ENCODE measurements at regions not wholly inside any gene's neighbourhood (a gene's known extent, or its start where the extent isn't known, plus 50 kb on each side); places are given as distances from the start of the nearest gene placed in this dataset.

DNA sequence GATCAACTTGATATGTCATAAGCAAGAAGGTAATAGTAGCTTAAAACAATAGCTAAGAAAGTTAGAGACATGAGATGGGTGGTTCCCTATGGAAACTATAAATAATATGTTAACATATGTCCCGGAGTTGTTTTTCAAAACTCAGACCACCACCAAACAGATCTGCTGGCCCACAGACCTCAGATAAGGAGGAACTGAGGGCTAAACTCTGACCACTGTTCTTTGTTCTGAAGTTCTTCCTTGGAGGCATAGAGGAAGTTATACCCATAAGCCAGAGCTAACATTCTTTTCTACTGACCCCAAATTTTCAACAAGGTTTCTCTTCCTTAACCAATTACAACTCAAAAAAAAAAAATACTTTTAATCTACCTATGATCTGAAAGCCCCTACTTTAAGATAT is 156.1 kb upstream of the FSCB start (continued):
- TF ChIP-seq, protein P1, sequence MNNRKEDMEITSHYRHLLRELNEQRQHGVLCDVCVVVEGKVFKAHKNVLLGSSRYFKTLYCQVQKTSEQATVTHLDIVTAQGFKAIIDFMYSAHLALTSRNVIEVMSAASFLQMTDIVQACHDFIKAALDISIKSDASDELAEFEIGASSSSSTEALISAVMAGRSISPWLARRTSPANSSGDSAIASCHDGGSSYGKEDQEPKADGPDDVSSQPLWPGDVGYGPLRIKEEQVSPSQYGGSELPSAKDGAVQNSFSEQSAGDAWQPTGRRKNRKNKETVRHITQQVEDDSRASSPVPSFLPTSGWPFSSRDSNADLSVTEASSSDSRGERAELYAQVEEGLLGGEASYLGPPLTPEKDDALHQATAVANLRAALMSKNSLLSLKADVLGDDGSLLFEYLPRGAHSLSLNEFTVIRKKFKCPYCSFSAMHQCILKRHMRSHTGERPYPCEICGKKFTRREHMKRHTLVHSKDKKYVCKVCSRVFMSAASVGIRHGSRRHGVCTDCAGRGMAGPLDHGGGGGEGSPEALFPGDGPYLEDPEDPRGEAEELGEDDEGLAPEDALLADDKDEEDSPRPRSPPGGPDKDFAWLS (CRISPR knock-in tag; IDR thresholded peaks at IDR 0.05; ENCODE audit: borderline replicate concordance) = no peak
- TF ChIP-seq SETDB1 (CRISPR knock-in tag; IDR thresholded peaks at IDR 0.05; ENCODE audit: borderline replicate concordance) (no peak), ZNF326 (CRISPR knock-in tag; IDR thresholded peaks at IDR 0.05; ENCODE audit: borderline replicate concordance) (no peak)

DNA sequence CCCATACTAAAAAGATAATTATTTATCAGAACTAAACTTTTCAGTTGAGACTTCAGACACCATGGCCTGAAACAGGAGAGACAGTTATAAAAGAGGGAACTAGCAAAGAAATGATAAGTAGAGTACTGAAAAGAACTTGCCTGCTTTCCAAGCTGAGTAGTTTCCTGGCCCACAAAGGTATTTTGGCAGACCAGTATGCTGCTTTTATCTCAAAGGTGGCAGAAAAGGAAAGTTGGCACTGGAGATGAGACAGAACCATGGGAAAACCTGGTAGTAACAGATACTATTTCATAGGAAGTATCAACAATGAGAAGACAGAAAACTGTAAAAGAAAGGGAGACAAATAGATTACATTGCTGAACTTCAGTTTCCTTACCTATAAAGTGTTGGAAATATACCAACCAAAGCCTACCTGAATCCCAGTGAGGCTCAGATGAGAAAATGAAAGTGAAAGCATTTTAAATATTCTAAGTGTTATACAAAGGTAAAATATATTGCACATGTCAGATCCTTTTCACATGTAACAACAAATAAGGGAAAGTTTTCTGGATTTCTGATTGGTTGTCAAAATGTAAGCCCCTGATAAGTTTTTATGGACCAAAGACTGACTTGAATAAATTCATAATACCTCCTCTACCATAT is 155.3 kb upstream of the FSCB start:
- TF ChIP-seq MAFK (conservative IDR thresholded peaks at IDR 0.05 in 1 of 2, IDR thresholded peaks at IDR 0.05 in 1 of 2; ENCODE audit: low read length in 2 of 2) = no peak
- no peak overlapping the region for H3K9ac ChIP-seq (ENCODE audit: insufficient read depth, low read depth, low read length)
- intact Hi-C loops (cut with micrococcal nuclease; ENCODE audit: unreplicated experiment) (no loop called here), in situ Hi-C loops (cut with HindIII; ENCODE audit: extremely low pct_ligation_motif_present, low pct_unique_long_range_greater_than_20kb) (no loop called here)
- no peak for FAIRE-seq
- H3K4me3 ChIP-seq (replicated peaks in 1 of 3; ENCODE audit: insufficient read depth in 1 of 3, low read depth in 2 of 3, low read length in 3 of 3) = no peak overlapping the region
- H3K27ac ChIP-seq (ENCODE audit: extremely low read length, insufficient read depth, low read length) = no peak overlapping the region
- ATAC-seq = no peak
- DNase-seq (ENCODE audit: low spot score) = no peak
- H3K4me1 ChIP-seq (ENCODE audit: insufficient read depth, low read length) = no peaks in the 10 kb centered on the region
- H2AFZ ChIP-seq (ENCODE audit: low read length) = no peak overlapping the region
- H3K4me2 ChIP-seq (ENCODE audit: low read depth, low read length) = no peak overlapping the region
- H3K27me3 ChIP-seq (ENCODE audit: control insufficient read depth in 1 of 2, insufficient read depth in 2 of 2, low read length in 2 of 2) = no peaks in the 10 kb centered on the region
- H3K9me3 ChIP-seq (ENCODE audit: low read length) = no peaks in the 10 kb centered on the region
- no peaks in the 10 kb centered on the region for H4K20me1 ChIP-seq (ENCODE audit: insufficient read depth, low read length)
- no TSS peak for BruUV-seq (replicated peaks)
- CTCF ChIA-PET (ENCODE audit: low intra/inter-chr PET ratio, low total read pairs) = no interaction called here
- no peaks in the 10 kb centered on the region for H3K79me2 ChIP-seq (ENCODE audit: insufficient read depth, low read length)
- POLR2A ChIA-PET = no interaction called here
- H3K36me3 ChIP-seq (replicated peaks in 1 of 2; ENCODE audit: control insufficient read depth in 1 of 2, insufficient read depth in 2 of 2, low read length in 2 of 2) = no peaks in the 10 kb centered on the region

DNA sequence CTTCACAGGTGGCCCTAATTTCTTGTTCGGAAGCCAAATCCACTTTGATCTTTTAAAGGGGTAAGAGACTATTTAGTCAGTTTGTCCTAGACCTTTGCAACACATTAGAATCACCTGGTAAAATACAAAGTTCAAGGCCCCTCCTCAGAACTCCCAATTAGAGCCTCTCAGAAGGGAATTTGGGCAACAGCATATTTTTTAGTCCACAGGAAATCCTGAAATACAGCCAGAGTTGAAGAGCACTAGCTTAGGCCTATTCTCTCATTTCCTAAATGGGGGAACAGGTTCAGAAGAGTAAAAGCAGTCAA is 151.3 kb upstream of the FSCB start:
- Histone ChIP-seq H3K9ac (ENCODE audit: insufficient read depth, low read depth, low read length) (no peak overlapping the region), H4K20me1 (ENCODE audit: insufficient read depth, low read length) (no peaks in the 10 kb centered on the region), H3K9me3 (ENCODE audit: low read length) (no peaks in the 10 kb centered on the region), H3K4me3 (replicated peaks in 1 of 3; ENCODE audit: insufficient read depth in 1 of 3, low read depth in 2 of 3, low read length in 3 of 3) (no peak overlapping the region), H3K4me1 (ENCODE audit: insufficient read depth, low read length) (no peaks in the 10 kb centered on the region), H2AFZ (ENCODE audit: low read length) (no peak overlapping the region), H3K4me2 (ENCODE audit: low read depth, low read length) (no peak overlapping the region), H3K79me2 (ENCODE audit: insufficient read depth, low read length) (no peaks in the 10 kb centered on the region), H3K27ac (ENCODE audit: extremely low read length, insufficient read depth, low read length) (no peak overlapping the region), H3K27me3 (ENCODE audit: control insufficient read depth in 1 of 2, insufficient read depth in 2 of 2, low read length in 2 of 2) (no peaks in the 10 kb centered on the region), H3K36me3 (replicated peaks in 1 of 2; ENCODE audit: control insufficient read depth in 1 of 2, insufficient read depth in 2 of 2, low read length in 2 of 2) (no peaks in the 10 kb centered on the region)
- no TSS peak for BruUV-seq (replicated peaks)
- intact Hi-C loops (cut with micrococcal nuclease; ENCODE audit: unreplicated experiment) (loop anchor here (5.0 kb wide), 1 partner anchor 1816 kb away; no protein-coding TSS in a partner anchor), in situ Hi-C loops (cut with HindIII; ENCODE audit: extremely low pct_ligation_motif_present, low pct_unique_long_range_greater_than_20kb) (no loop called here)
- ChIA-PET POLR2A (no interaction called here), CTCF (ENCODE audit: low intra/inter-chr PET ratio, low total read pairs) (no interaction called here)
- WGBS (ENCODE audit: low lambda C conversion rate) = 0% methylated on average over 1 of the region's 1 CpG
- no peak for ATAC-seq
- FAIRE-seq = no peak
- no peak for DNase-seq (ENCODE audit: low spot score)
- TF ChIP-seq, protein P2, sequence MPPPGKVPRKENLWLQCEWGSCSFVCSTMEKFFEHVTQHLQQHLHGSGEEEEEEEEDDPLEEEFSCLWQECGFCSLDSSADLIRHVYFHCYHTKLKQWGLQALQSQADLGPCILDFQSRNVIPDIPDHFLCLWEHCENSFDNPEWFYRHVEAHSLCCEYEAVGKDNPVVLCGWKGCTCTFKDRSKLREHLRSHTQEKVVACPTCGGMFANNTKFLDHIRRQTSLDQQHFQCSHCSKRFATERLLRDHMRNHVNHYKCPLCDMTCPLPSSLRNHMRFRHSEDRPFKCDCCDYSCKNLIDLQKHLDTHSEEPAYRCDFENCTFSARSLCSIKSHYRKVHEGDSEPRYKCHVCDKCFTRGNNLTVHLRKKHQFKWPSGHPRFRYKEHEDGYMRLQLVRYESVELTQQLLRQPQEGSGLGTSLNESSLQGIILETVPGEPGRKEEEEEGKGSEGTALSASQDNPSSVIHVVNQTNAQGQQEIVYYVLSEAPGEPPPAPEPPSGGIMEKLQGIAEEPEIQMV (CRISPR knock-in tag; IDR thresholded peaks at IDR 0.05; ENCODE audit: low read depth) = no peak
- TF ChIP-seq ZNF678 (CRISPR knock-in tag; IDR thresholded peaks at IDR 0.05) (no peak), HMG20B (CRISPR knock-in tag; conservative IDR thresholded peaks at IDR 0.05) (no peak), ZNF354B (CRISPR knock-in tag; IDR thresholded peaks at IDR 0.05) (no peak), ZNF777 (CRISPR knock-in tag; IDR thresholded peaks at IDR 0.05) (no peak), ZMYM2 (CRISPR knock-in tag; IDR thresholded peaks at IDR 0.05) (no peak), HOXD1 (CRISPR knock-in tag; IDR thresholded peaks at IDR 0.05) (no peak)
- TF ChIP-seq, protein P3, sequence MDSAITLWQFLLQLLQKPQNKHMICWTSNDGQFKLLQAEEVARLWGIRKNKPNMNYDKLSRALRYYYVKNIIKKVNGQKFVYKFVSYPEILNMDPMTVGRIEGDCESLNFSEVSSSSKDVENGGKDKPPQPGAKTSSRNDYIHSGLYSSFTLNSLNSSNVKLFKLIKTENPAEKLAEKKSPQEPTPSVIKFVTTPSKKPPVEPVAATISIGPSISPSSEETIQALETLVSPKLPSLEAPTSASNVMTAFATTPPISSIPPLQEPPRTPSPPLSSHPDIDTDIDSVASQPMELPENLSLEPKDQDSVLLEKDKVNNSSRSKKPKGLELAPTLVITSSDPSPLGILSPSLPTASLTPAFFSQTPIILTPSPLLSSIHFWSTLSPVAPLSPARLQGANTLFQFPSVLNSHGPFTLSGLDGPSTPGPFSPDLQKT (CRISPR knock-in tag; IDR thresholded peaks at IDR 0.05; ENCODE audit: borderline replicate concordance) = no peak
- TF ChIP-seq, protein P4, sequence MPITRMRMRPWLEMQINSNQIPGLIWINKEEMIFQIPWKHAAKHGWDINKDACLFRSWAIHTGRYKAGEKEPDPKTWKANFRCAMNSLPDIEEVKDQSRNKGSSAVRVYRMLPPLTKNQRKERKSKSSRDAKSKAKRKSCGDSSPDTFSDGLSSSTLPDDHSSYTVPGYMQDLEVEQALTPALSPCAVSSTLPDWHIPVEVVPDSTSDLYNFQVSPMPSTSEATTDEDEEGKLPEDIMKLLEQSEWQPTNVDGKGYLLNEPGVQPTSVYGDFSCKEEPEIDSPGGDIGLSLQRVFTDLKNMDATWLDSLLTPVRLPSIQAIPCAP (CRISPR knock-in tag; IDR thresholded peaks at IDR 0.05; ENCODE audit: low read depth) = no peak

Data from HepG2 (cell line).